GM21360 (cell line): ENCODE measurements at regions not wholly inside any gene's neighbourhood (a gene's known extent, or its start where the extent isn't known, plus 50 kb on each side); places are given as distances from the start of the nearest gene placed in this dataset.
"Not testable (repeated sequence)": the region's sequence is repeated elsewhere in the genome, so short reads cannot be mapped to it uniquely, and the experiment has no call there.

Experiments
- ATAC-seq: cut with Tn5 transposase; IDR thresholded peaks from one replicate; pipeline ENCODE4 v1.9.1; 2021; ENCODE audit warnings: mild to moderate bottlenecking, moderate library complexity; ENCODE audit not compliant: unreplicated experiment

- no peak for ATAC-seq
Measured at GRCh38 chr3:20668411-20668810, 482.4 kb upstream of the SGO1 start.

DNA sequence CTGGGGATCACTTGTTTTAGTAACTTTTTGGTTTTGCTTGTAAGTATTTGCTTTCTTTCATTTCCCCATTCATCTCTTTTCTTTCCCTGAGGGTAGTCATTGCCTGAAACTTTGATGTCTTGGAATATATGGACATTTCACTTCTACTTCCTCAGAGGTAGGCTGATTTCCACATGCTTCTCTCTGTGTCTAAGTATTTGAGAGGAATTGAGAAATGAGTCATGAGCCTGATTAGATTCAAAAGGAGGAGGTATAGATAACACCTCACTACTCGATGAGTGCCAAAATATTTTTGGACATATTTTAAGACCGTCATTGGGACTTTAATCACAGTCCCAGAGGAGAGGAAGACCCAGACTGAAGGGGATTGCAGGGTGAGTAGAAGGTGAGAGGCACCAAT, 480.1 kb upstream of the SGO1 start:
- no peak for ATAC-seq

DNA sequence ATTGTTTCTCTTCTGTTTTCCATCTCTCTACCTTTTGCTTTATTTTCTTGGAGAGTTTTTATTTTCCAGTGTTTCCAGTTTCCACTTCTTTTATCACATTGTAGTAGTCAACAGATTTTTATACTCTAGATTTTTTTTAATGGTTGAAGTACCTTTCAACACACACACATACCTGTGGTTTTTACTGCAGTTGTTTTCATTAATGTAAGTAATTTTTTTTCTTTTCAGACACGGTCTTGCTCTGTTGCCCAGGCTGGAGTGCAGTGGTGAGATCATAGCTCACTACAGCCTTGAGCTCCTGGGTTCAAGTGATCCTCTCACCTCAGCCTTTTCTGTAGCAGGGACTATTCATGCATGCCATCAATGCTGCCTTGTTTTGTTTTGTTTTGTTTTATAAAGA, 472.5 kb upstream of the SGO1 start:
- ATAC-seq = no peak

- ATAC-seq = no peak
Measured at GRCh38 chr3:20657560-20657959, 471.6 kb upstream of the SGO1 start.

DNA sequence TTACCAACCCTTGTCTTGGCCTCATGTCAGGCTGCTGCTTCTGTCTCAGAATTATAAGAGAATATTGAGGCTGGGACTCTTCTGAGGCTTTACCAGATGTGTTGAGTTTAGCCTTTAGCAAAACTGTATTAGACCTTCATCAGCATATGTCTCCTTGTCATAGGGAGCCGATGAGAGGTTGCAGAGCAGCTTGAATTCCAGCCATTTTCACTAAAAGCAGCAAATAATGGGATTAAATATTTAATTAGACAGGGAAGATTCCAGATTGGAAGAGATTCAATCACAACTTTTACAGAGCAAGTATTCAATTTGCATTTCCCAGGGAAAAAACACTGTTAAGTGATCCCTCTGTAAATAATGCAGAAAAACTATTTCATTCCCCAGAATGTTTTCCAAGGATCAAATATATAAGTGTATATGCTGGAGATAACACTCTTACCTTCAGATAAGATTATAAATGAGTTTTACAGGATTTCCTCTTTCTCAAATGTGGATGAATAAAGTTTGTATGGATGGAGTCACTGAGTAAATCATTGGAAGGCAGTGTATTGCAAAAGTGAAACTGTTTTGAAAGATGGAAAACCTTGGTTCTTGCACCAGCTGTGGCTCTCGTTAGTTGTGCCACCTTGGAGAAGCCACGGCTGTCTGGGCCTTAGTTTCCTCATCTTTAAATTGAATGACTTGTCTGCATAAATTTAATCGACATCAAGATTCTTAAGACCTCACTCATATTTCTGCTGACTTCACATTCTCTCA, 466.4 kb upstream of the SGO1 start:
- ATAC-seq = no peak

DNA sequence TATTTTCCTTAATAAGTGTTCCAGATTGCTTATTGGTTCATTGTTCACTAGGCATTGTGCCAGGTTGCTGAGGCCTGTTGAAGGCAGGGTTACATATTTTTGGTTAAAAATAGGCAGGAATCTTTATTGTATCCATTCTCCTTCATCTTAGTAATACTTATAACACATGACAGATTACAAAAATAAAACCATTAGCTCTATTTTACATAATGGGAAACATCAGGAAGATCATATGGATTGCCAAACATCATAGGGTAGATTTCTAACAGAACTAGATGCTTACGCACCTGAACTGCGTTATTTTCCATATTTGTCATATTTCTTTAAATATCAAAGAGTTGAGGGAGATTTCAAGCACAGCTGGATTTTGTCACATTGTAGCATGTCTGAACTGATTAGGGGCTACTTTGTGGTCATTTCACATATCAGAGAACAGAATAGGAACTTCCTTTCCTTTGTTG, 462.9 kb upstream of the SGO1 start:
- ATAC-seq = no peak

DNA sequence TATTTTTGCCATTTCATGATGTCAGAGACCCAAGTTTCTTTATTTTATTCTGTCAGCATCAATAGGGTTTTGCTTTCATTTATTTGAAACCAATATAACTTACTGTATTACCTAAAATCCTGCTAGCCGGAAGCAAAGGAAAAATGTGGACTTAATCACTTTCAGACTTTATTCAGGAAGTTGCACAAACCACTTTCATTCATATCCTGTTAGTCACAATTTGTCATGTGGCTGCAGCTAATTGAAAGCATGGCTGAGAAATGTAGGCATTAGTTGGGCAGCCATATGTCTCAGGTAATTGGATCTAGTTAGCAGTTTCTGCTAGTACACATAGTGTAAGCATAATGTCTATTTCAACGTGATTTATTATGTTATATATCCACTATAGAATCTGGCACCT, 462.3 kb upstream of the SGO1 start:
- ATAC-seq = no peak

DNA sequence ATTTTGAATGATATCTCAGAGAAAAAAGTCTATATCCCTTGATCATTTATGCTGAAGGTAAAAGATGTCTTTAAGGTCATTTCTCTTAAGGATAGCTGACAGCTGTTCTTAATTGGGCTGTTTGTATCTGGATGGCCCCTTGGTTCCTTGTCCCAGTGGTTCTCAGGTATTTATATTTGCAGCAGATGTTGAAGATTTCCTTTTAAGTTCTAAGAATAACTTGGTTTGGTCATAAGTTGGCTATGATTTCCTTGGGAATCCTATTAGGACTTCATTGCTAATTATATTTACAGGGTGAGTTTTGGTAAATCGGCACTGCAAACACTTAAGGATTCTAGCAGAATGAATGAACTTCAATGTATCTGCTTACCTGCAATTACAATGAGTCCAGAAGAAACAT, 460.4 kb upstream of the SGO1 start:
- no peak for ATAC-seq

GRCh38 chr3:20645340-20645739, 459.3 kb upstream of the SGO1 start:
- no peak for ATAC-seq

DNA sequence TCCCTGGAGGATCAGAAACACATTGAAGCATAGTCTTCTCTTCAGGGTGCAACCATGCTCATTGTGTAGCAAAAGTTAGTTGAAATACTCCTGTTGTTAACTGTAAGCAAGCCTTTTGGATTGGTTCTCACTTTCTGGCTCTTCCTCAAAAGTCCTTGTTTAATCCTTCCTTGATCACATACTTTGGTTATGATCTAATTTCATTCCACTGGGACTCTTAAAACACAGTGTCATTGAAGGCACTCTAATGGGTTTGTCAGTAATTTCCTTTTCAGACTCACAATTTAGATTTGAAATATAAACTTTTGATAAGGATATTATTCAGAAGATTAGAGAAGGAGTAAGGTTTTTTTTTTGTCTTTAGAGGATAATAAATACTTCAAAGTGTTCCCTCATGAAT, 451.7 kb upstream of the SGO1 start:
- ATAC-seq = no peak

DNA sequence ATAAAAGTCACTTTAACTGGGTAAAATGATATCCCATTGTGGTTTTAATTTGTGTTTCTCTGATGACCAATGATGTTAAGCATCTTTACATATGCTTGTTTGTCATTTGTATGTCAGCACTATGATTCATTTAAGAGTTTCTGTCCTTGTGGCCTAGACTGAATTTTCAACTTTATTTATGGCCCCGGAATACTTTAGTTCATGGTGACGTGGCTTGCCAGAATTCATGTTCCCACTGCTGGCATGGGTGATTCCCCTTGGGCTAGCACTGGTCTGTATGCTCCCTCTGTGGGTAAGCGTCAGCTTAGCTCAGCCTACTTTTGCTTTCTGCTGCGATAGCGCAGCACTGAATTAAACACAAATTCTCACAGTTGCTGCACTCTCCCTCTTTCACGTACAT, 436.3 kb upstream of the SGO1 start:
- ATAC-seq = no peak

DNA sequence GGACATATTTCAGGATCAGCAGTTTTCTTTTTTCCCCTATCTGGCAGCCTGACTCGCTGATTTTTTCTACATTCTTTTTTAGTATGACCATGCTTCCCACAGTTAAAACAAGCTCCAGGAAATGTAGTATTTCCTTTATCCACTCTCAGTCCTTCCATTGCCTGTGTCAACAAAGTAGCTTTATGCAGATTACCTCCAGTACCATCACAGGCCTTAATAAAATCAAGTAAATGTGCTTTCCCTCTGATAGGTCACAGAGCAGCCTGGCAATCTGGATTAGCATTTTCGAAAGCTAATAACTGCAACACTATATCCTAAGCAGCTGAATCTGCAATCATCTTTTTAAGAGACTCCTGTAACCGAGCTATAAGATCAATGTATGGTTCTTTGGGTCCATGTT, 432.6 kb upstream of the SGO1 start:
- ATAC-seq = not testable (repeated sequence)

- not testable (repeated sequence) for ATAC-seq
Measured at GRCh38 chr3:20618181-20618580, 432.2 kb upstream of the SGO1 start.

DNA sequence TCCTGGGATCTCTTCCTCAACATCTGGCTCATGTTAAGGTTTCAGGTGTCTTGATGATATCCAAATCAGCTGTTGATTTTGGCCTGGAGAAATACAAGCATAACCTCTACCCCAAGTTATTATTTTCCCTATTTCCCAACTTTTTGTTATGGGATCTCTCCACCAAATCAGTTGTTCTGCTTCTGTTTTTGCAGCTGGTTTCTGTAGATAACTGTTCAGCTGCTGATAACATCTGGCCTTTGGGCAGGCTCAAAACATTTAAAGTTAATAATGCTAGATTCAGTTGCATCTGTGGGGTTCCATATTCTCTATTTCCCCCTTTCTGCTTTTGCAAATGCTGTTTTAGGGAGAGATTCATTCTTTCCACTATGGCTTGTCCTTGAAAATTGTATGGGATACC, 430.0 kb upstream of the SGO1 start:
- ATAC-seq = not testable (repeated sequence)

- ATAC-seq = no peak
Measured at GRCh38 chr3:20608054-20608738, 422.2 kb upstream of the SGO1 start.

DNA sequence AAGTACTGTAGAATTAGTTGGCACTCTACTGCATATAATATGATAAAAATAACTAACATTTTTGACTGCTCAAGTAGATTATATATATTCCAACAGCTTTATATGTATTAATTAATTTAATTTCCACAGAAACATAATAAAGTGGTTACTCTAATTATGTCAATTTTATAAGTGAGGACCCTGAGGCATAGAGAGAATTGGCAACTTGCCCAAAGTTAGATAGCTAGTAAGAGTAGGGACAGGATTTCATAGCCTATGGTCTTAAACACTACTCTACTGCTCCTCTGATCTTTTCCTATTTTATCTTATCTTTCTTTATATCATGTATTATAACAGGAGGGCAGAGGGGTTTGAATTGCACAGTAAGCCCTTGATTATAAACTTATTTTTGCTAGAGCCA, 418.7 kb upstream of the SGO1 start:
- no peak for ATAC-seq

- ATAC-seq = no peak
Measured at GRCh38 chr3:20589275-20589674, 403.3 kb upstream of the SGO1 start.

GRCh38 chr3:20588781-20589180, 402.8 kb upstream of the SGO1 start:
- no peak for ATAC-seq

- ATAC-seq = no peak
Measured at GRCh38 chr3:20583648-20584047, 397.6 kb upstream of the SGO1 start.

- ATAC-seq = no peak
Measured at GRCh38 chr3:20576228-20576627, 390.2 kb upstream of the SGO1 start.

GRCh38 chr3:20575146-20575545, 389.1 kb upstream of the SGO1 start:
- ATAC-seq = no peak

DNA sequence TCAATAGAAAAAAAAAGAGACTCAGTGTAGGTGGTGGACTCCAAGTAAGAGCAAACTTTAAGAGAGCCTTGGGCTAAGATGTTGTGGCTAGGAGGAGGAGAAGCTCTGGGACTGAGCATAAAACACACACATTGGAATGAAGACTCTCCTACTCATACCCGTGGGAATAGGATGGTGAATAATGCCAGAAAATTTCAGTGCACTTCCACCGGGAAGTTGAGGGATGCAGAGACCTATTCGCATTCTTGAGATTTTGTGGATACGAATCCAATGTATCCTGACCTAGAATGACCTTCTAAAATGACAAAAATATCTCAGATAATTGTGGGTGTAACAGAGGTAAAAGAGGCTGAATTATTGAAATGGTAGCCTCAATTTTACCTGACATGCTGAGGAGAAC, 388.7 kb upstream of the SGO1 start:
- no peak for ATAC-seq

- ATAC-seq = no peak
Measured at GRCh38 chr3:20573175-20573574, 387.2 kb upstream of the SGO1 start.
